ENCODE measurements at regions not wholly inside any gene's neighbourhood (a gene's known extent, or its start where the extent isn't known, plus 50 kb on each side); places are given as distances from the start of the nearest gene placed in this dataset.

DNA sequence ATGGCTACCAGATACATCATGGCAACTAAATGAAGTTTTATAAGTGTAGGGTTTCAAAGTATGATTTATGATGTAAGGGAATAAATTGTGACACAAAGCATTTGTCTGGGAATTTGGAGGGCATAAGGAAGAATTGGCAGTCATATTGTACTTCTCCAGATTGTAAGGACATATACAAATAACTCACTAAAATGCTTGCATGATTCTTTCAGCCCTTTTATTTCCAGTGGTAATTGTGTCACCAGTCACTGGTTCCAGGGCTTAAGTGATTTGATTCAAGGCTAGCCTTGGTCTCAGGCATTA, 299.4 kb upstream of the ANO5 start:
- TF ChIP-seq, protein P1, sequence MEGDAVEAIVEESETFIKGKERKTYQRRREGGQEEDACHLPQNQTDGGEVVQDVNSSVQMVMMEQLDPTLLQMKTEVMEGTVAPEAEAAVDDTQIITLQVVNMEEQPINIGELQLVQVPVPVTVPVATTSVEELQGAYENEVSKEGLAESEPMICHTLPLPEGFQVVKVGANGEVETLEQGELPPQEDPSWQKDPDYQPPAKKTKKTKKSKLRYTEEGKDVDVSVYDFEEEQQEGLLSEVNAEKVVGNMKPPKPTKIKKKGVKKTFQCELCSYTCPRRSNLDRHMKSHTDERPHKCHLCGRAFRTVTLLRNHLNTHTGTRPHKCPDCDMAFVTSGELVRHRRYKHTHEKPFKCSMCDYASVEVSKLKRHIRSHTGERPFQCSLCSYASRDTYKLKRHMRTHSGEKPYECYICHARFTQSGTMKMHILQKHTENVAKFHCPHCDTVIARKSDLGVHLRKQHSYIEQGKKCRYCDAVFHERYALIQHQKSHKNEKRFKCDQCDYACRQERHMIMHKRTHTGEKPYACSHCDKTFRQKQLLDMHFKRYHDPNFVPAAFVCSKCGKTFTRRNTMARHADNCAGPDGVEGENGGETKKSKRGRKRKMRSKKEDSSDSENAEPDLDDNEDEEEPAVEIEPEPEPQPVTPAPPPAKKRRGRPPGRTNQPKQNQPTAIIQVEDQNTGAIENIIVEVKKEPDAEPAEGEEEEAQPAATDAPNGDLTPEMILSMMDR (IDR thresholded peaks at IDR 0.05) = no peak
- Histone ChIP-seq H3K4me3 (ENCODE audit: low read length) (no peak overlapping the region), H3K36me3 (ENCODE audit: insufficient read depth, low read length) (no peaks in the 10 kb centered on the region), H3K27me3 (ENCODE audit: control insufficient read depth in 1 of 2, insufficient read depth in 2 of 2, low read length in 2 of 2) (no peaks in the 10 kb centered on the region), H3K4me1 (ENCODE audit: insufficient read depth, low read length) (no peaks in the 10 kb centered on the region), H3K9me3 (ENCODE audit: control insufficient read depth in 1 of 2, insufficient read depth in 1 of 2, low read length in 2 of 2) (no peaks in the 10 kb centered on the region), H3K27ac (ENCODE audit: low read depth in 1 of 2, low read length in 2 of 2) (no peak overlapping the region)
- Mint-ChIP-seq H3K4me3 (no peak overlapping the region), H3K9me3 (peaks cover 5% of the 10 kb centered on the region), H3K4me1 (ENCODE audit: low read depth) (no peaks in the 10 kb centered on the region), H3K27me3 (no peaks in the 10 kb centered on the region), H3K36me3 (ENCODE audit: low read depth) (no peaks in the 10 kb centered on the region), H3K27ac (no peak overlapping the region)
- intact Hi-C loops (cut with DNase I, micrococcal nuclease) = no loop called here
- DNase-seq (no peak), ATAC-seq (ENCODE audit: poor library complexity) (no peak)
- POLR2A ChIA-PET = interaction anchor here (0.6 kb wide), 1 partner anchor 223 kb away, joined by 3 read pairs; no protein-coding TSS in a partner anchor
- CTCF ChIA-PET = no interaction called here

DNA sequence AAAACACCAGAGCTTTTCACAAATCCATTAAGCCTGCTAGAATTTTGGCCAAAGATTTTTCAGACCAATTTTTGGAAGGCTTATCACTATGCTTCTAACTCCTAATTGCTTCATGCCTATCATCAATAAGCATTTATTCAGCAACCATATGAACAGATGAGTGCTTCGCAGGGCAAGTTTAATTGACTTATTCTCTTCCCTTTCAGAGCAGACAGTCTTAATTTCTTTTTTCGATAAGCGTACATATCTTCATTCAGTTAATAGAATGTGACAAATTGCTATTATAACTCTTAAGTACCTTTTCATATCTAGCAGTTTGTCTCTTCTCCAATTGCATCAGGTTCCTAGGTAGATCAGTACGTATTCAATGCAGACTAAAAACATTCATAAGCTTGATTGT, 298.4 kb upstream of the ANO5 start:
- Histone ChIP-seq H3K27ac (ENCODE audit: low read depth in 1 of 2, low read length in 2 of 2) (no peak overlapping the region), H3K4me3 (ENCODE audit: low read length) (no peak overlapping the region), H3K9me3 (ENCODE audit: control insufficient read depth in 1 of 2, insufficient read depth in 1 of 2, low read length in 2 of 2) (no peaks in the 10 kb centered on the region), H3K36me3 (ENCODE audit: insufficient read depth, low read length) (no peaks in the 10 kb centered on the region), H3K4me1 (ENCODE audit: insufficient read depth, low read length) (no peaks in the 10 kb centered on the region), H3K27me3 (ENCODE audit: control insufficient read depth in 1 of 2, insufficient read depth in 2 of 2, low read length in 2 of 2) (no peaks in the 10 kb centered on the region)
- intact Hi-C loops (cut with DNase I, micrococcal nuclease) = no loop called here
- DNase-seq = no peak
- CTCF ChIA-PET = no interaction called here
- TF ChIP-seq, protein P1 (IDR thresholded peaks at IDR 0.05) = no peak
- H3K27ac Mint-ChIP-seq = no peak overlapping the region
- H3K27me3 Mint-ChIP-seq = no peaks in the 10 kb centered on the region
- no peaks in the 10 kb centered on the region for H3K4me1 Mint-ChIP-seq (ENCODE audit: low read depth)
- peaks cover 5% of the 10 kb centered on the region for H3K9me3 Mint-ChIP-seq
- no peak overlapping the region for H3K4me3 Mint-ChIP-seq
- no peak for ATAC-seq (ENCODE audit: poor library complexity)
- POLR2A ChIA-PET = no interaction called here
- H3K36me3 Mint-ChIP-seq (ENCODE audit: low read depth) = no peaks in the 10 kb centered on the region

DNA sequence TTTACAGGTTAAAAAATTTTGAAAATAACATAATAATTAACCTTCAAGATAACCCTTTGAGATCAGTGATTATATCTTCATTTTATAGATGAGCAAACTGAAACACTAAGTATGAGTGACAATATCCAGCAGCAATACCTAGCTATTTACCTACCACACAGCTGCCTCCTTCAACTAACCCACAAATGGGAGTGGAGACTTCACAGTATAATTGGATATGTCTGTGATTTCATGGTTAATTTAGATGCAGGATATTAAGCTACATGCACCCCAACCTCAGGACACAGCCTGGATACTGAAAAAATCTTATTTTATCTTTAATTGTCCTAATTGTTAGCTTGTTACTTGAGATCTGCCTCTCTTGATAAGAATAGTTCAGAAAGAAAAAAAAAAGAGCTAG, 297.2 kb upstream of the ANO5 start:
- ChIA-PET CTCF (no interaction called here), POLR2A (no interaction called here)
- intact Hi-C loops (cut with DNase I, micrococcal nuclease) = no loop called here
- TF ChIP-seq, protein P1 (IDR thresholded peaks at IDR 0.05) = no peak
- Histone ChIP-seq H3K27ac (ENCODE audit: low read depth in 1 of 2, low read length in 2 of 2) (no peak overlapping the region), H3K4me1 (ENCODE audit: insufficient read depth, low read length) (no peaks in the 10 kb centered on the region), H3K27me3 (ENCODE audit: control insufficient read depth in 1 of 2, insufficient read depth in 2 of 2, low read length in 2 of 2) (no peaks in the 10 kb centered on the region), H3K4me3 (ENCODE audit: low read length) (no peak overlapping the region), H3K36me3 (ENCODE audit: insufficient read depth, low read length) (no peaks in the 10 kb centered on the region), H3K9me3 (ENCODE audit: control insufficient read depth in 1 of 2, insufficient read depth in 1 of 2, low read length in 2 of 2) (no peaks in the 10 kb centered on the region)
- no peak overlapping the region for H3K27ac Mint-ChIP-seq
- ATAC-seq (ENCODE audit: poor library complexity) (no peak), DNase-seq (no peak)
- H3K27me3 Mint-ChIP-seq = no peaks in the 10 kb centered on the region
- peaks cover 5% of the 10 kb centered on the region for H3K9me3 Mint-ChIP-seq
- H3K36me3 Mint-ChIP-seq (ENCODE audit: low read depth) = no peaks in the 10 kb centered on the region
- H3K4me3 Mint-ChIP-seq = no peak overlapping the region
- H3K4me1 Mint-ChIP-seq (ENCODE audit: low read depth) = no peaks in the 10 kb centered on the region

Data from CD4-positive, alpha-beta T cell (primary cell).